ENCODE measurements at regions not wholly inside any gene's neighbourhood (a gene's known extent, or its start where the extent isn't known, plus 50 kb on each side); places are given as distances from the start of the nearest gene placed in this dataset.

- TF ChIP-seq, protein P1, sequence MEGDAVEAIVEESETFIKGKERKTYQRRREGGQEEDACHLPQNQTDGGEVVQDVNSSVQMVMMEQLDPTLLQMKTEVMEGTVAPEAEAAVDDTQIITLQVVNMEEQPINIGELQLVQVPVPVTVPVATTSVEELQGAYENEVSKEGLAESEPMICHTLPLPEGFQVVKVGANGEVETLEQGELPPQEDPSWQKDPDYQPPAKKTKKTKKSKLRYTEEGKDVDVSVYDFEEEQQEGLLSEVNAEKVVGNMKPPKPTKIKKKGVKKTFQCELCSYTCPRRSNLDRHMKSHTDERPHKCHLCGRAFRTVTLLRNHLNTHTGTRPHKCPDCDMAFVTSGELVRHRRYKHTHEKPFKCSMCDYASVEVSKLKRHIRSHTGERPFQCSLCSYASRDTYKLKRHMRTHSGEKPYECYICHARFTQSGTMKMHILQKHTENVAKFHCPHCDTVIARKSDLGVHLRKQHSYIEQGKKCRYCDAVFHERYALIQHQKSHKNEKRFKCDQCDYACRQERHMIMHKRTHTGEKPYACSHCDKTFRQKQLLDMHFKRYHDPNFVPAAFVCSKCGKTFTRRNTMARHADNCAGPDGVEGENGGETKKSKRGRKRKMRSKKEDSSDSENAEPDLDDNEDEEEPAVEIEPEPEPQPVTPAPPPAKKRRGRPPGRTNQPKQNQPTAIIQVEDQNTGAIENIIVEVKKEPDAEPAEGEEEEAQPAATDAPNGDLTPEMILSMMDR (IDR thresholded peaks at IDR 0.05; ENCODE audit: insufficient read depth, low read depth, low read length) = no peak
- no peak for TF ChIP-seq EZH2 (IDR thresholded peaks at IDR 0.05; ENCODE audit: insufficient read depth, low read length)
Observed at GRCh38 chr3:62926494-62926893, 51.3 kb upstream of the CADPS start.
